Neural progenitor cell (in vitro differentiated cells): ENCODE measurements at regions not wholly inside any gene's neighbourhood (a gene's known extent, or its start where the extent isn't known, plus 50 kb on each side); places are given as distances from the start of the nearest gene placed in this dataset.

Experiments
- CTCF ChIP-seq: fragments of 200-600 bp; sonication (generic); IDR thresholded peaks from 2 replicates; pipeline ENCODE4 v1.5.1; 2017; ENCODE audit warnings: antibody characterized with exemption, mild to moderate bottlenecking
- EZH2phosphoT487 ChIP-seq: fragments of 200-600 bp; sonication (generic); IDR thresholded peaks from 2 replicates; pipeline ENCODE4 v1.6.1; 2017; ENCODE audit warnings: antibody characterized with exemption

GRCh38 chr17:52824542-52824941 is 666.0 kb upstream of the CA10 start:
- TF ChIP-seq CTCF (no peak), EZH2phosphoT487 (no peak)
